Smooth muscle cell (in vitro differentiated cells): ENCODE measurements at regions not wholly inside any gene's neighbourhood (a gene's known extent, or its start where the extent isn't known, plus 50 kb on each side); places are given as distances from the start of the nearest gene placed in this dataset.

Experiments
- DNase-seq: peaks from one replicate; lab custom pipeline; 2025; ENCODE audit not compliant: unreplicated experiment; lab: John Stamatoyannopoulos, UW
- H2AFZ ChIP-seq: fragments of 200-600 bp; sonication (generic); 2 replicates; pipeline ENCODE4 v1.6.0; 2016; ENCODE audit warnings: antibody characterized with exemption, low read depth, mild to moderate bottlenecking
- H3F3A ChIP-seq: fragments of 200-600 bp; sonication (generic); 2 replicates; pipeline ENCODE4 v1.6.0; 2017; ENCODE audit warnings: antibody characterized with exemption, low read depth
- H3K27ac ChIP-seq: fragments of 200-600 bp; sonication (generic); 2 replicates; pipeline ENCODE4 v1.5.1; 2016; ENCODE audit warnings: low read depth, mild to moderate bottlenecking
- H3K27me3 ChIP-seq: fragments of 200-600 bp; sonication (generic); 2 replicates; pipeline ENCODE4 v1.6.1; 2016; ENCODE audit warnings: low read depth, mild to moderate bottlenecking
- H3K36me3 ChIP-seq: fragments of 200-600 bp; sonication (generic); 2 replicates; pipeline ENCODE4 v1.5.1; 2016; ENCODE audit warnings: low read depth
- H3K4me1 ChIP-seq: fragments of 200-600 bp; sonication (generic); 2 replicates; pipeline ENCODE4 v1.5.1; 2016; ENCODE audit warnings: low read depth
- H3K4me2 ChIP-seq: fragments of 200-600 bp; sonication (generic); 2 replicates; pipeline ENCODE4 v1.6.0; 2016; ENCODE audit warnings: mild to moderate bottlenecking
- H3K4me3 ChIP-seq: fragments of 200-600 bp; sonication (generic); 2 replicates; pipeline ENCODE4 v1.5.1; 2016; ENCODE audit warnings: mild to moderate bottlenecking
- H3K79me2 ChIP-seq: fragments of 200-600 bp; sonication (generic); 2 replicates; pipeline ENCODE4 v1.6.0; 2016; ENCODE audit warnings: low read depth, mild to moderate bottlenecking
- H3K9ac ChIP-seq: fragments of 200-600 bp; sonication (generic); 2 replicates; pipeline ENCODE4 v1.6.0; 2016; ENCODE audit warnings: low read depth
- H3K9me3 ChIP-seq: fragments of 200-600 bp; sonication (generic); replicated peaks from 2 replicates; pipeline ENCODE4 v1.5.1; 2016; ENCODE audit warnings: low read depth
- H4K20me1 ChIP-seq: fragments of 200-600 bp; sonication (generic); 2 replicates; pipeline ENCODE4 v1.6.0; 2016; ENCODE audit warnings: low read depth
- CTCF ChIP-seq: fragments of 200-600 bp; sonication (generic); IDR thresholded peaks from 2 replicates; pipeline ENCODE4 v1.5.1; 2017; ENCODE audit warnings: borderline replicate concordance, mild to moderate bottlenecking, antibody characterized with exemption; ENCODE audit not compliant: insufficient read depth, poor library complexity, severe bottlenecking
- WGBS: methylation state at CpG from one replicate; pipeline ENCODE4 v1.1.7; 2016; ENCODE audit warnings: low lambda C conversion rate; 5-methylcytosine and 5-hydroxymethylcytosine counted together

- Histone ChIP-seq H3K4me3 (no peak overlapping the region), H3F3A (no peaks in the 10 kb centered on the region), H3K79me2 (no peaks in the 10 kb centered on the region), H3K27ac (no peak overlapping the region), H3K36me3 (no peaks in the 10 kb centered on the region), H2AFZ (no peak overlapping the region), H3K27me3 (no peaks in the 10 kb centered on the region), H3K4me2 (no peak overlapping the region), H3K9ac (no peak overlapping the region), H4K20me1 (no peaks in the 10 kb centered on the region), H3K4me1 (no peaks in the 10 kb centered on the region), H3K9me3 (peaks cover 6% of the 10 kb centered on the region)
- no peak for DNase-seq
- no peak for TF ChIP-seq CTCF
These were observed 78.2 kb downstream of the THNSL1 start for GRCh38 chr10:25094590-25094989.

- H3K79me2 ChIP-seq: no peaks in the 10 kb centered on the region
- no peak overlapping the region for H3K4me3 ChIP-seq
- H3K4me1 ChIP-seq: no peaks in the 10 kb centered on the region
- TF ChIP-seq CTCF: no peak
- no peak overlapping the region for H3K27ac ChIP-seq
- H4K20me1 ChIP-seq: no peaks in the 10 kb centered on the region
- peaks cover 6% of the 10 kb centered on the region for H3K9me3 ChIP-seq
- H3K27me3 ChIP-seq: no peaks in the 10 kb centered on the region
- H2AFZ ChIP-seq: no peak overlapping the region
- DNase-seq: no peak
- no peaks in the 10 kb centered on the region for H3F3A ChIP-seq
- 95% methylated on average over 7 of the region's 7 CpGs for WGBS
- H3K36me3 ChIP-seq: no peaks in the 10 kb centered on the region
- H3K4me2 ChIP-seq: no peak overlapping the region
- no peak overlapping the region for H3K9ac ChIP-seq
These were observed 77.0 kb upstream of the GPR158 start for GRCh38 chr10:25097669-25098411.

- WGBS: 88% methylated on average over 3 of the region's 3 CpGs
These were observed 74.7 kb upstream of the GPR158 start for GRCh38 chr10:25100141-25100540.

More at GRCh38 chr10:25100141-25100540, 74.7 kb upstream of the GPR158 start:
- no peak overlapping the region for H2AFZ ChIP-seq
- H3K36me3 ChIP-seq: no peaks in the 10 kb centered on the region
- H3K9ac ChIP-seq: no peak overlapping the region
- no peak overlapping the region for H3K27ac ChIP-seq
- DNase-seq: no peak
- H3K4me2 ChIP-seq: no peak overlapping the region
- TF ChIP-seq CTCF: no peak
- H3K9me3 ChIP-seq: no peaks in the 10 kb centered on the region
- no peaks in the 10 kb centered on the region for H3K79me2 ChIP-seq
- no peaks in the 10 kb centered on the region for H3K27me3 ChIP-seq
- H3K4me1 ChIP-seq: no peaks in the 10 kb centered on the region
- H3F3A ChIP-seq: no peaks in the 10 kb centered on the region
- no peaks in the 10 kb centered on the region for H4K20me1 ChIP-seq
- H3K4me3 ChIP-seq: no peak overlapping the region
